ENCODE measurements at regions not wholly inside any gene's neighbourhood (a gene's known extent, or its start where the extent isn't known, plus 50 kb on each side); places are given as distances from the start of the nearest gene placed in this dataset.

DNA sequence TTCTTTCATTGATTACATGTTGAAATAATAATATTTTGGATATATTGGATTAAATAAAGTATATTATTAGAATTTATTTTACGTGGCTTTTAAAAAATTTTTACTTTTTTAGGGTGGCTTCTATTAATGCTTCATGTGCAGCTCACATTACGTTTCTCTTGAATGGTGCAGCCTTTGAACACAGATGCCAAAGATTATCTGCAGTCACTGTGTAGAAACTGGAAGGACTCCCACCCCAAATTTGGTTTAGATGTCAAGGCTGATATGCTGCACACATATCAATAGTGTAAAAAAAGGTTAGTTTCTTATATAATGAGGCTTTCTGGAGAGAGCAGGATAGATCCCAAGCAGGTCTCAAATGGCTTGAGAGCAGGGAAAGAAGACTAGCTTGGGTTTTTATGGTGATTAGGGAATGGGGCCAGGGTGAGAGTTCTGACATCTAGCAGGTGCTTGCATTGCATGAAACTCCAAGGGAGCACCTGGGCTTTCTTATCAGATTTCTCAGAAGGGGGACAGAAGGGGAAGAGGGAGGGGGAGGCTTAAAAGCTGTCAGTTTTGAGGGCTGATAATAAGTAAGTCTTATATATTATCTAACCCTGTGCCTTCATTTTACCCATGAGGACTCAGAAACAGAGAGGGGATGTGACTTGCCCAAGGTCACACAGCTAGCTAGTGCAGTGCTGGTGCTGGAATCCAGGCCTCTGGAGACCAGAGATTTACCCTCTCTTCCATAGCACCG lies 89.6 kb downstream of the CHST2 start:
- DNase-seq: no peak

- no peak for DNase-seq
Measured at GRCh38 chr3:143209715-143210059, 90.1 kb downstream of the CHST2 start.

GRCh38 chr3:143210141-143210540 lies 90.6 kb downstream of the CHST2 start:
- no peak for DNase-seq

DNA sequence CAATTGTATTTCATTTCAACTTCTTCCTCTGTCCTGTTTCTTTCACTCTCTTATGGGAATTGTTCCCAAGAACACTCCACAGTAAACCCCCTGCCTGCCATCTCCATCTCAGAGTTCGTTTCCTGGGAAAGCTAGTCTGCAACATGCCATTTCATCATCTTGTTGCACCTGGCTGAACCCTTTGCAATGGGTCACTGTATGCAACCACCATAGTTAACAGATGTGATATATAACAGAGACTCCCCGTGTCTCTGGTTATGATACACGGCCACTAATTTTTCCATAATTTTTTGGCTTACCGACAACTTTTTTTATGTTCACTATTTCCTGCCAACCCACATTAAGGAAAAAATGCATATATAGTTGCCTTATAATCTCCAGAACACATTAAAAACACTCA lies 95.5 kb downstream of the CHST2 start:
- DNase-seq: no peak
